ENCODE measurements at regions not wholly inside any gene's neighbourhood (a gene's known extent, or its start where the extent isn't known, plus 50 kb on each side); places are given as distances from the start of the nearest gene placed in this dataset.
"Not testable (repeated sequence)": the region's sequence is repeated elsewhere in the genome, so short reads cannot be mapped to it uniquely, and the experiment has no call there.

GRCh38 chr7:46755120-46756034 lies 826.5 kb downstream of the TNS3 start:
- no peak overlapping the region for H3K27ac ChIP-seq
- TF ChIP-seq, protein P1, sequence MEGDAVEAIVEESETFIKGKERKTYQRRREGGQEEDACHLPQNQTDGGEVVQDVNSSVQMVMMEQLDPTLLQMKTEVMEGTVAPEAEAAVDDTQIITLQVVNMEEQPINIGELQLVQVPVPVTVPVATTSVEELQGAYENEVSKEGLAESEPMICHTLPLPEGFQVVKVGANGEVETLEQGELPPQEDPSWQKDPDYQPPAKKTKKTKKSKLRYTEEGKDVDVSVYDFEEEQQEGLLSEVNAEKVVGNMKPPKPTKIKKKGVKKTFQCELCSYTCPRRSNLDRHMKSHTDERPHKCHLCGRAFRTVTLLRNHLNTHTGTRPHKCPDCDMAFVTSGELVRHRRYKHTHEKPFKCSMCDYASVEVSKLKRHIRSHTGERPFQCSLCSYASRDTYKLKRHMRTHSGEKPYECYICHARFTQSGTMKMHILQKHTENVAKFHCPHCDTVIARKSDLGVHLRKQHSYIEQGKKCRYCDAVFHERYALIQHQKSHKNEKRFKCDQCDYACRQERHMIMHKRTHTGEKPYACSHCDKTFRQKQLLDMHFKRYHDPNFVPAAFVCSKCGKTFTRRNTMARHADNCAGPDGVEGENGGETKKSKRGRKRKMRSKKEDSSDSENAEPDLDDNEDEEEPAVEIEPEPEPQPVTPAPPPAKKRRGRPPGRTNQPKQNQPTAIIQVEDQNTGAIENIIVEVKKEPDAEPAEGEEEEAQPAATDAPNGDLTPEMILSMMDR (conservative IDR thresholded peaks at IDR 0.05; ENCODE audit: low read depth), result no peak
- CTCF ChIA-PET, result no interaction called here
- POLR2A ChIA-PET (ENCODE audit: low non-redundant PET), result no interaction called here
- no peak for DNase-seq (ENCODE audit: low spot score)

DNA sequence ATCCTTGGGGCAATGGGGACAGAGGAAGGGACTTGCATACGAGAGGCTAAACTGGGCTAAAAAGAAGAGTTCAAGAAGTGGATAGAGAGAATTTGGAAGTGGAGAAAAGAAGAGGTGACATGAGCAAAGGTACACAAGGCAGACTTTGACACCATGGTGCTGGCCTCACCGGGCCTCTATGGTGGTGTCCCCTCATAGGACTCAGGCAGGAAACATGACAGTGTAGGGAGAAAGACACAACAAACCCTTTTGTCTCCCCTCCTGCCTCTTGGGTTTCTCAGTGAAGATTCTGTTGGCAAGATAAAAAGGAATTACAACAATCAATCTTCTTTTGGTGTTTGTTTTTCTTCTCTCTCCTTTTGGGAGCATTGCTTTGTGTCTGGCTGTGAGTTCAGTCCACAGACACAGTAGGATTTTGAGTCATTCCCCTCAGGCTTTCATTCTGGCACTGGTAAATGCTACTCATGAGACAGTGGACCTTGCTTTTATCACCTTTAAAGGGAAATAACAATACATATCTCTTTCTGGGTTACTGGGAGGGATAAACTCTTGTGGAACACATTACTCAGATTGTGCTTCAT lies 827.7 kb downstream of the TNS3 start:
- TF ChIP-seq, protein P1 (conservative IDR thresholded peaks at IDR 0.05; ENCODE audit: low read depth), result no peak
- ChIA-PET CTCF (interaction anchor here (0.7 kb wide), 1 partner anchor 52 kb away, joined by 3 read pairs; no protein-coding TSS in a partner anchor), POLR2A (ENCODE audit: low non-redundant PET) (no interaction called here)
- DNase-seq (ENCODE audit: low spot score), result peak; percentile 53
- peak overlapping the region; percentile 51; the same call in 1 of the 2 replicates for H3K27ac ChIP-seq

GRCh38 chr7:46753662-46754061 lies 828.2 kb downstream of the TNS3 start:
- TF ChIP-seq, protein P1 (conservative IDR thresholded peaks at IDR 0.05; ENCODE audit: low read depth), result no peak
- ChIA-PET CTCF (no interaction called here), POLR2A (ENCODE audit: low non-redundant PET) (no interaction called here)
- peak overlapping the region; percentile 51; the same call in 1 of the 2 replicates for H3K27ac ChIP-seq
- DNase-seq (ENCODE audit: low spot score), result no peak

DNA sequence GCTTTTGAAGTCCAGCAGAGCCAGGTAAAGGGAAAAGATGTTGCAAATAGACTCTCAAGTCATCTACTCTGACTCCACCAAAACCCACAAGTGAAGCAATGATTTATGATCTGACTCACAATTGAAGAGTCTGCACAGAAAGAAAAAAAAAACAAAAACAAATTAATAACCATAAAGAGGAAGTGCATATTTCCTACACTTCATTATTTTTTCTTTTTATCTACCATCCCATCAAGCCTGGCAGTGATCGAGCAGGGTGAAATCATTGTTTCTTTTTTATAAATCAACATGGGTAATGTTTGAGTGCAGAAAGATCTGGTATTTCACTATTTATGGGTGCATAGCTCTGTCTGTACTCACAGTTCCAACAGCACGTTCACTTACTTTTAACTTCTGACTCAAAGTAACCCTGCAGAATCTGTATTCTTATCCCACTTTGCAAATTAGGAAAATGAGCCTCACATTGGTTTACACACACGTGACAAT lies 829.0 kb downstream of the TNS3 start:
- TF ChIP-seq, protein P1 (conservative IDR thresholded peaks at IDR 0.05; ENCODE audit: low read depth), result no peak
- POLR2A ChIA-PET (ENCODE audit: low non-redundant PET), result no interaction called here
- H3K27ac ChIP-seq, result no peak overlapping the region
- peak; percentile 88 for DNase-seq (ENCODE audit: low spot score)
- CTCF ChIA-PET, result no interaction called here

GRCh38 chr7:46751927-46752723 lies 829.8 kb downstream of the TNS3 start:
- peak; percentile 70 for DNase-seq (ENCODE audit: low spot score)
- H3K27ac ChIP-seq, result peak overlapping the region; percentile 83
- POLR2A ChIA-PET (ENCODE audit: low non-redundant PET), result not testable (repeated sequence)
- CTCF ChIA-PET, result interaction anchor here (0.6 kb wide), 1 partner anchor 262 kb away, joined by 4 read pairs; no protein-coding TSS in a partner anchor

- TF ChIP-seq, protein P1 (conservative IDR thresholded peaks at IDR 0.05; ENCODE audit: low read depth), result no peak
- CTCF ChIA-PET, result interaction anchor here (0.6 kb wide), 1 partner anchor 261 kb away, joined by 4 read pairs; no protein-coding TSS in a partner anchor
- POLR2A ChIA-PET (ENCODE audit: low non-redundant PET), result no interaction called here
- DNase-seq (ENCODE audit: low spot score), result no peak
- H3K27ac ChIP-seq, result no peak overlapping the region
Observed at GRCh38 chr7:46751471-46751870, 830.4 kb upstream of the IGFBP3 start.

Data from RWPE1 (cell line).